ENCODE measurements at regions not wholly inside any gene's neighbourhood (a gene's known extent, or its start where the extent isn't known, plus 50 kb on each side); places are given as distances from the start of the nearest gene placed in this dataset.
A peak's percentile ranks its signal among the peaks of the same experiment; 100 is the strongest.
"Not testable (repeated sequence)": the region's sequence is repeated elsewhere in the genome, so short reads cannot be mapped to it uniquely, and the experiment has no call there.

DNA sequence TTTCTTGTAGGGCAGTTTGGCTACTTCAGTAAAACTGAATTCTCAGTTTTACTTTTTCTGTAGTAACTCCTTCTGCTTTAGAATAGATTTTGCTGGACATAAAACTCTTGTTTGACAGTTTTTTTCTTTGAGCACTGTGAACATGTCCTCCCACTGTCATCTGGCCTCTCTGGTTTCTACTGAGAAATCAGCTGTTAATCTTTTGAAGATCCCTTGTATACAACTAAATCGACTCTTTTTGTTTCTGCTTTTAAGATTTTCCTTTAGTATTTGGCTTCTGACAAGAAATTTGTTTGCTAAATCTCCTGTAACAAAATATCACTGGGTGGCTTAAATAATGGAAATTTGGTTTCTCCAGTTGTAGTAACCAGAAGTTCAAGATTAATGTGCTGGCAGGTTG, 570.9 kb upstream of the RAB6C start:
- no peak overlapping the region for H3K9ac ChIP-seq
- no peaks in the 10 kb centered on the region for H4K20me1 ChIP-seq
- H3K4me2 ChIP-seq: no peak overlapping the region
- H3K9me3 ChIP-seq (replicated peaks in 1 of 11): peaks cover 0 to 11% (median 0%) of the 10 kb centered on the region in 11 experiments; a peak in 5 of 22 replicates
- H3K4me3 ChIP-seq: no peak overlapping the region
- H3K27ac ChIP-seq: no peak overlapping the region
- no peak for TF ChIP-seq Cebpa-rat (IDR thresholded peaks at IDR 0.05)
- no peaks in the 10 kb centered on the region for H3K4me1 ChIP-seq
- H3K36me3 ChIP-seq: no peaks in the 10 kb centered on the region
- no peaks in the 10 kb centered on the region for H3K27me3 ChIP-seq

DNA sequence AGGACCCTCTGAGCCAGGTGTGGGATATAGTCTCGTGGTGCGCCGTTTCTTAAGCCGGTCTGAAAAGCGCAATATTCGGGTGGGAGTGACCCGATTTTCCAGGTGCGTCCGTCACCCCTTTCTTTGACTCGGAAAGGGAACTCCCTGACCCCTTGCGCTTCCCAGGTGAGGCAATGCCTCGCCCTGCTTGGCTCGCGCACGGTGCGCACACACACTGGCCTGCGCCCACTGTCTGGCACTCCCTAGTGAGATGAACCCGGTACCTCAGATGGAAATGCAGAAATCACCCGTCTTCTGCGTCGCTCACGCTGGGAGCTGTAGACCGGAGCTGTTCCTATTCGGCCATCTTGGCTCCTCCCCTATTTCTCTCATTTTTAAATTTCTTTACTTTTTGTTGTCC, 562.4 kb upstream of the RAB6C start:
- not testable (repeated sequence) for H3K9ac ChIP-seq; H3K4me2 ChIP-seq; H3K9me3 ChIP-seq (replicated peaks in 1 of 11); H3K27me3 ChIP-seq; H3K27ac ChIP-seq; H3K36me3 ChIP-seq; H3K4me1 ChIP-seq; H4K20me1 ChIP-seq; H3K4me3 ChIP-seq

DNA sequence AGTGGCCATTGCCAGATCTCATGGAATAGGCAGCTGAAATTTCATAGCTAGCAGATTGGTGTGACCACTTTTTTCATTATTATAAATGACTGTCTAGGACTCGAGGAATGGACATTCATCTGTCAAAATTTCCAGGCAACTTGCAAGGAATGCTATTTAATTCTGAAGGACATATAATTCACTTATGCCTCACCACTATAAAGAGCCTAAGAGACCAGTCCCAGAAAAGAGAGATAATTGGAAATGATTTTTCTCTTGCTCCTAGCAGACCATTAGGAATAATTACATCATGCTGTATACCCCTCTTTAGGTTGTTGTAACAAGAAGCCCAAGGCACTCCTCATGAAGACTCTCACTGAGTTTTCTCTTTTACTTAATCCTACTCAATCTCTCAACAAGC, 557.4 kb upstream of the RAB6C start:
- peaks cover 0 to 6% (median 0%) of the 10 kb centered on the region in 11 experiments; a peak in 4 of 22 replicates for H3K9me3 ChIP-seq (replicated peaks in 1 of 11)
- H3K36me3 ChIP-seq: no peaks in the 10 kb centered on the region
- no peak overlapping the region for H3K9ac ChIP-seq
- no peak for TF ChIP-seq Cebpa-rat (IDR thresholded peaks at IDR 0.05)
- H3K4me2 ChIP-seq: no peak overlapping the region
- H3K4me1 ChIP-seq: no peaks in the 10 kb centered on the region
- no peaks in the 10 kb centered on the region for H3K27me3 ChIP-seq
- no peak overlapping the region for H3K4me3 ChIP-seq
- no peaks in the 10 kb centered on the region for H4K20me1 ChIP-seq
- H3K27ac ChIP-seq: no peak overlapping the region

DNA sequence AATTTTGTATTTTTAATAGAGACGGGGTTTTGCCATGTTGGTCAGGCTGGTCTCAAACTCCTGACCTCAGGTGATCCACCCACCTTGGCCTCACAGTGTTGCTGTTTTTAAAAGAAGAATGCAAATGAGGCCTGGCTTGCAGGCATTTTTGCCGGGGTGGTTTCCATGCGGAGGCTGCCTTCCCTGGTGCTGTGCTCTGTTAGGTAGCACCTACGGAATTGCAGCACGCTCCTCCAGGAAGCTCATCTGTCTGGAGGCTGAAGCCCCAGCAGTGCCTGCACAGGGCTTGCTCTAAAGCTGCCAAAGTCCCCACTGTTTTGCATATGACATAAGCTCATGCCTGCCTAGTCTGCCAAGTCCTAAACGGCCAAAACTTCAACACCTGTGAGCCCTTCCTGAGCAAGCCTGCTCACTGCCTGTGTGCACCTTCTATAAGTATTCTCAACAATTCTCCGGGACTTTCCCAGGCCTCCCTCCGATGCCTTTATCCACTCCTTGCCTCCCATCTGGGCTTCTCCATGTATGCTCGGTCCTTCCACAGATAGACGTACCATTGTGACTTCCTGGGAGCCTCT, 551.3 kb upstream of the RAB6C start:
- peaks cover 0 to 6% (median 0%) of the 10 kb centered on the region in 11 experiments; a peak in 4 of 22 replicates for H3K9me3 ChIP-seq (replicated peaks in 1 of 11)
- H3K4me3 ChIP-seq: no peak overlapping the region
- H3K4me2 ChIP-seq: no peak overlapping the region
- no peaks in the 10 kb centered on the region for H3K4me1 ChIP-seq
- H3K9ac ChIP-seq: no peak overlapping the region
- no peak for TF ChIP-seq Cebpa-rat (IDR thresholded peaks at IDR 0.05)
- no peak overlapping the region for H3K27ac ChIP-seq
- no peaks in the 10 kb centered on the region for H3K36me3 ChIP-seq
- no peaks in the 10 kb centered on the region for H4K20me1 ChIP-seq
- no peaks in the 10 kb centered on the region for H3K27me3 ChIP-seq

DNA sequence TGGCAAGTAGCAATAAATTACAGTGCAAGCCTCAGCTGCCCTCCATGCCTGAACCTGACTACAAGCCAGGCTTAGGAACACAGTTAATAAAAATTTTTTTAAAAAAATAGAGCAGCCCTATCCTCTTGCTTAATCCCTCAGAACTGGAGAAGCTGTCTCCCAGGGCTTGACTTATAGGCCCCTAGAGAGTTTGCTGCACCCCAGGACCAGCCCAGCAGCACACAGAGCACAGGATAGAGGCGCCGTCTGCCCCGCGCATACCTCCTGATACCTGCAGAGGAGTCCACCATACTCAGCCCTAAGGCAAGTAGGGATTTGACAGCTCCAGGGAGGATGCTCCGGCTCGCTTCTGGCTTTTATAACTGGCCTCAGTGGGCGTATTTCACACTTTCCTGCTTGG, 548.6 kb upstream of the RAB6C start:
- Histone ChIP-seq H3K4me2 (no peak overlapping the region), H4K20me1 (no peaks in the 10 kb centered on the region), H3K4me3 (no peak overlapping the region), H3K4me1 (no peaks in the 10 kb centered on the region), H3K9ac (no peak overlapping the region), H3K27me3 (no peaks in the 10 kb centered on the region), H3K9me3 (replicated peaks in 1 of 11) (no peaks in the 10 kb centered on the region), H3K27ac (no peak overlapping the region), H3K36me3 (no peaks in the 10 kb centered on the region)
- no peak for TF ChIP-seq Cebpa-rat (IDR thresholded peaks at IDR 0.05)

DNA sequence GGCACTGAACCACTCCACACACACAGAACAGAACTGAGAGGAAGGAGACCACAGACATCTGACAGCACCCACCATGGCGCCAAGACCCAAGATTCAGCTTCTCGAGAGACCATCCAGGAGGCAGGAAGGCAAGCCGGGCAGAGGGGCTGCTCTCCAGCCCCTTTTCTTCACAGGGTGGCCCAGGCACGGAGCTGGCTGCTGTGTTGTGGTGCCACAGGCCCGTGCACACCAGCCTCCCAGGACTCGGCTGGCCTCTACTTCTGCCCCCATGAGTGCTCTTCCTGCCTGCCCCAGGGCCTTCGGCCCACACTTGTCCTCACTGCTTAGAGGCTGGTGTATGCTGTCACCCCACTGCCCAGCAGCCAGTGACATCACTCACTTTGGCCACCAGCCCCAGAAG, 547.6 kb upstream of the RAB6C start:
- Histone ChIP-seq H3K27ac (no peak overlapping the region), H4K20me1 (no peaks in the 10 kb centered on the region), H3K9me3 (replicated peaks in 1 of 11) (no peaks in the 10 kb centered on the region), H3K4me3 (no peak overlapping the region), H3K9ac (no peak overlapping the region), H3K36me3 (no peaks in the 10 kb centered on the region), H3K4me1 (no peaks in the 10 kb centered on the region), H3K4me2 (no peak overlapping the region), H3K27me3 (no peaks in the 10 kb centered on the region)
- no peak for TF ChIP-seq Cebpa-rat (IDR thresholded peaks at IDR 0.05)

DNA sequence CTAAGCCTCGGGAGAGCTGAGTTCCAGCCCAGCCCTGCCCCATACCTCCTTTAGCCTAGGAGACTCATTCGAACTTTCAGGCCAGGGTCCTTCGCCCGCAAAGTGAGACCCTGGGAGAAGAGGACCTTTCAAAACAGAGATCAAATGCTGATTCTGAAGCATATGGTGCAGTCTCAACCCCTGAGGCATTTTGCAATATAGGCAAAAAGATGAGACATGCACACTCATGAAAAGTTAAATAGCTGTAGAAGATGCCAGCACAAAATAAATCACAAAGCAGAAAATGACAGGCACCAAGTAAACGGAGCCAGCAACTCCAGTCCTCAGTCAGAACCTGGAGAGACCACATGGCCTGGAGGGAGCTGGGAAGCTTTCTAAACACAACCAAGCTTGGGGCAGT, 542.7 kb upstream of the RAB6C start:
- H3K27ac ChIP-seq: no peak overlapping the region
- H4K20me1 ChIP-seq: no peaks in the 10 kb centered on the region
- H3K4me3 ChIP-seq: no peak overlapping the region
- peaks cover 0 to 30% (median 15%) of the 10 kb centered on the region in 10 experiments; a peak in 11 of 20 replicates for H3K4me1 ChIP-seq
- H3K36me3 ChIP-seq: no peaks in the 10 kb centered on the region
- TF ChIP-seq Cebpa-rat (IDR thresholded peaks at IDR 0.05): no peak
- no peaks in the 10 kb centered on the region for H3K27me3 ChIP-seq
- H3K9ac ChIP-seq: no peak overlapping the region
- H3K9me3 ChIP-seq (replicated peaks in 1 of 11): no peaks in the 10 kb centered on the region
- no peak overlapping the region for H3K4me2 ChIP-seq

DNA sequence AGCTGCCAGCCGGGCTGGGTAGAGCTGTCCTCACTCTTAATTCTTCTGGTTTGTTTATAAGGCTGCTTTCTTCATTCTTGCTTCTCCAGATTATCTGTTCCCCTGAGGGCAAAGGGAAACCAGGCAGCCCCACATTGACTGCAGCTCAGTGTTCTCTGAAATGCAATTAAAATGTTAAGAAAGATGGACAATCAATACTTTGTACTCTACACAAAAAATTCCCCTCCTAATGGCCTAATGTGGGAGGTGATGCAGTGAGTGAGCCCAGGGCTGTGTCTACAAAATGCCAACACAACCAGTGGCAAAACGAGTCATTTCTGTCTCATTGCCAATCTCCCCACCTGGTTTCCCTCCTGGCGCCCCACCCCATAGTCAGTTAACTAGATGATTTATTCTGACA, 541.7 kb upstream of the RAB6C start:
- Histone ChIP-seq H3K4me2 (peak overlapping the region in 5 of 11 experiments; percentile 46 to 64 (median 50); a peak in 5 of 22 replicates), H3K27me3 (no peaks in the 10 kb centered on the region), H3K27ac (no peak overlapping the region), H3K9ac (no peak overlapping the region), H3K4me1 (peaks cover 0 to 30% (median 15%) of the 10 kb centered on the region in 10 experiments; a peak in 11 of 20 replicates), H3K9me3 (replicated peaks in 1 of 11) (no peaks in the 10 kb centered on the region), H4K20me1 (no peaks in the 10 kb centered on the region), H3K36me3 (no peaks in the 10 kb centered on the region), H3K4me3 (no peak overlapping the region)
- no peak for TF ChIP-seq Cebpa-rat (IDR thresholded peaks at IDR 0.05)

DNA sequence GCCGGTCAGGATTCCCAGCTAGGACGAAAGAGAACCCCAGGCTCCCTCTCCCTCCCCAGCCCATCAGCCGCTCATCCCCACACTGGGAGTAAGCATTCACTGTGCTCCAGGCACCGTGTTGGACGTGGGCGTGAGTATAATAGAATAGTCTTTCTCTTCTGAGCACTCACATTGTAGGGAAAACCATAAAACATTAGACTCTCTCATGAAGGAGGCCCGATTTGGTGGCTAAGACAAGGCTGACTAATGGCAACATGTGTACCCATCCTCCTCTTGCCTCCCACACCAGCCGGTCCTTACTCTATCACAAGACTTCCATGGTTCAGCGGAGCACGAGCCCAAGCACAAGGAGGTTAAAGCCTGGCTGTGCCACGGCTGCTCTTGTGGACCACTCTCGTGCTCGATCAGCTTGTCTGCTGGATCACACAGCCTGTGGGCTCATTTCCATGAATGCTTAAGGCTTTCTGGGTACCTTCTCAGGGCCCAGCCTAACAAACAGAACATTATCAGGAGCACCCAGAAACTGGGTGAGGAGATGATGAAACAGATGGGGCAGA, 540.9 kb upstream of the RAB6C start:
- Histone ChIP-seq H3K27me3 (no peaks in the 10 kb centered on the region), H3K4me2 (peak overlapping the region in 8 of 11 experiments; percentile 9 to 64 (median 48); a peak in 13 of 22 replicates), H3K4me1 (peaks cover 0 to 30% (median 15%) of the 10 kb centered on the region in 10 experiments; a peak in 11 of 20 replicates), H3K9ac (no peak overlapping the region), H3K27ac (no peak overlapping the region), H3K36me3 (no peaks in the 10 kb centered on the region), H4K20me1 (no peaks in the 10 kb centered on the region), H3K9me3 (replicated peaks in 1 of 11) (no peaks in the 10 kb centered on the region), H3K4me3 (no peak overlapping the region)
- no peak for TF ChIP-seq Cebpa-rat (IDR thresholded peaks at IDR 0.05)

Measured in BLaER1 treated with 17β-estradiol and CSF1 and Interleukin-3, amounts not matched to agents 10 nM and 100 nM (cell line).